GM18502 (cell line): ENCODE measurements at regions not wholly inside any gene's neighbourhood (a gene's known extent, or its start where the extent isn't known, plus 50 kb on each side); places are given as distances from the start of the nearest gene placed in this dataset.

Source experiments
- ATAC-seq: cut with Tn5 transposase; IDR thresholded peaks from one replicate; pipeline ENCODE4 v1.9.1; 2021; ENCODE audit warnings: mild to moderate bottlenecking; ENCODE audit not compliant: unreplicated experiment, poor library complexity

GRCh38 chr20:23212011-23212410 is 125.9 kb upstream of the CD93 start:
- no peak for ATAC-seq

- no peak for ATAC-seq
Measured at GRCh38 chr20:23211164-23211563, 125.0 kb upstream of the CD93 start.

- ATAC-seq = no peak
Measured at GRCh38 chr20:23207826-23208540, 121.9 kb upstream of the CD93 start.

GRCh38 chr20:23206995-23207394 is 120.9 kb upstream of the CD93 start:
- no peak for ATAC-seq

GRCh38 chr20:23206061-23206460 is 119.9 kb upstream of the CD93 start:
- ATAC-seq = no peak

- ATAC-seq = no peak
Measured at GRCh38 chr20:23205611-23206041, 119.5 kb upstream of the CD93 start.

GRCh38 chr20:23205211-23205610 is 119.1 kb upstream of the CD93 start:
- ATAC-seq = no peak

GRCh38 chr20:23203951-23204730 is 118.0 kb upstream of the CD93 start:
- ATAC-seq = no peak

GRCh38 chr20:23203310-23203709 is 117.2 kb upstream of the CD93 start:
- no peak for ATAC-seq

- ATAC-seq = no peak
Measured at GRCh38 chr20:23201658-23202057, 115.5 kb upstream of the CD93 start.

GRCh38 chr20:23200914-23201313 is 114.8 kb upstream of the CD93 start:
- ATAC-seq = peak; percentile 65

GRCh38 chr20:23200413-23200812 is 114.3 kb upstream of the CD93 start:
- peak; percentile 35 for ATAC-seq

- ATAC-seq = no peak
Measured at GRCh38 chr20:23199356-23199755, 113.2 kb upstream of the CD93 start.

GRCh38 chr20:23198815-23199214 is 112.7 kb upstream of the CD93 start:
- no peak for ATAC-seq

GRCh38 chr20:23197836-23198235 is 111.7 kb upstream of the CD93 start:
- ATAC-seq = no peak

GRCh38 chr20:23195636-23196035 is 109.5 kb upstream of the CD93 start:
- peak; percentile 52 for ATAC-seq

GRCh38 chr20:23193801-23194384 is 107.8 kb upstream of the CD93 start:
- no peak for ATAC-seq

GRCh38 chr20:23192469-23192868 is 106.3 kb upstream of the CD93 start:
- no peak for ATAC-seq

GRCh38 chr20:23190557-23190956 is 104.4 kb upstream of the CD93 start:
- ATAC-seq = no peak

- ATAC-seq = no peak
Measured at GRCh38 chr20:23189854-23190253, 103.7 kb upstream of the CD93 start.

GRCh38 chr20:23189341-23189740 is 103.2 kb upstream of the CD93 start:
- ATAC-seq = no peak
